Transverse colon (tissue), 3 donors: ENCODE measurements at regions not wholly inside any gene's neighbourhood (a gene's known extent, or its start where the extent isn't known, plus 50 kb on each side); places are given as distances from the start of the nearest gene placed in this dataset.

Experiments
- CTCF ChIP-seq, 5 experiments: fragments of 200-600 bp in 3 of 5; fragments of 450-650 bp in 2 of 5; sonication (generic) in 3 of 5; IDR thresholded peaks; 1 replicate in 2 of 5; 2 replicates in 3 of 5; pipeline ENCODE4 v1.5.1; 2016 to 2017; ENCODE audit warnings: antibody characterized with exemption in 5 of 5, inconsistent platforms in 3 of 5, mild to moderate bottlenecking in 2 of 5, moderate library complexity in 1 of 5
- POLR2A ChIP-seq: fragments of 450-650 bp; IDR thresholded peaks from one replicate; pipeline ENCODE4 v1.6.1; 2016; ENCODE audit warnings: antibody characterized with exemption, mild to moderate bottlenecking, moderate library complexity

- no peak for TF ChIP-seq CTCF (IDR thresholded peaks at IDR 0.05)
- no peak for TF ChIP-seq POLR2A
These were observed 336.3 kb downstream of the NYAP2 start for GRCh38 chr2:225735844-225736243.
